ENCODE measurements at regions not wholly inside any gene's neighbourhood (a gene's known extent, or its start where the extent isn't known, plus 50 kb on each side); places are given as distances from the start of the nearest gene placed in this dataset.

GRCh38 chr10:111234234-111234913 lies 157.5 kb downstream of the ADRA2A start:
- 86 to 87% methylated on average over 5 of the region's 5 CpGs for WGBS, 2 donors
- Histone ChIP-seq H3K9me3 (no peaks in the 10 kb centered on the region), H3K4me3 (no peak overlapping the region), H3K27me3 (peaks cover 0 to 5% (median 0%) of the 10 kb centered on the region in 3 donors), H3K36me3 (no peaks in the 10 kb centered on the region), H3K27ac (no peak overlapping the region), H3K4me1 (no peaks in the 10 kb centered on the region)
- no peak for TF ChIP-seq POLR2A (IDR thresholded peaks at IDR 0.05)
- TF ChIP-seq, protein P1, sequence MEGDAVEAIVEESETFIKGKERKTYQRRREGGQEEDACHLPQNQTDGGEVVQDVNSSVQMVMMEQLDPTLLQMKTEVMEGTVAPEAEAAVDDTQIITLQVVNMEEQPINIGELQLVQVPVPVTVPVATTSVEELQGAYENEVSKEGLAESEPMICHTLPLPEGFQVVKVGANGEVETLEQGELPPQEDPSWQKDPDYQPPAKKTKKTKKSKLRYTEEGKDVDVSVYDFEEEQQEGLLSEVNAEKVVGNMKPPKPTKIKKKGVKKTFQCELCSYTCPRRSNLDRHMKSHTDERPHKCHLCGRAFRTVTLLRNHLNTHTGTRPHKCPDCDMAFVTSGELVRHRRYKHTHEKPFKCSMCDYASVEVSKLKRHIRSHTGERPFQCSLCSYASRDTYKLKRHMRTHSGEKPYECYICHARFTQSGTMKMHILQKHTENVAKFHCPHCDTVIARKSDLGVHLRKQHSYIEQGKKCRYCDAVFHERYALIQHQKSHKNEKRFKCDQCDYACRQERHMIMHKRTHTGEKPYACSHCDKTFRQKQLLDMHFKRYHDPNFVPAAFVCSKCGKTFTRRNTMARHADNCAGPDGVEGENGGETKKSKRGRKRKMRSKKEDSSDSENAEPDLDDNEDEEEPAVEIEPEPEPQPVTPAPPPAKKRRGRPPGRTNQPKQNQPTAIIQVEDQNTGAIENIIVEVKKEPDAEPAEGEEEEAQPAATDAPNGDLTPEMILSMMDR (IDR thresholded peaks at IDR 0.05): no peak
- TF ChIP-seq POLR2AphosphoS5 (IDR thresholded peaks at IDR 0.05): no peak
- TF ChIP-seq EP300 (IDR thresholded peaks at IDR 0.05): no peak
- DNase-seq: no peak
- intact Hi-C loops (cut with DNase I): no loop called here

GRCh38 chr10:111234914-111235302 lies 158.1 kb downstream of the ADRA2A start:
- DNase-seq: no peak
- no peaks in the 10 kb centered on the region for H3K4me1 ChIP-seq
- WGBS, 2 donors: 59 to 67% methylated on average over 2 of the region's 2 CpGs
- peaks cover 0 to 5% (median 0%) of the 10 kb centered on the region in 3 donors for H3K27me3 ChIP-seq
- intact Hi-C loops (cut with DNase I): no loop called here
- no peak overlapping the region for H3K4me3 ChIP-seq
- no peaks in the 10 kb centered on the region for H3K9me3 ChIP-seq
- no peak for TF ChIP-seq POLR2AphosphoS5 (IDR thresholded peaks at IDR 0.05)
- TF ChIP-seq POLR2A (IDR thresholded peaks at IDR 0.05): no peak
- TF ChIP-seq EP300 (IDR thresholded peaks at IDR 0.05): no peak
- H3K27ac ChIP-seq: no peak overlapping the region
- H3K36me3 ChIP-seq: no peaks in the 10 kb centered on the region

GRCh38 chr10:111240348-111240747 lies 163.5 kb downstream of the ADRA2A start:
- H3K27ac ChIP-seq: no peak overlapping the region

GRCh38 chr10:111243126-111243525 lies 166.3 kb downstream of the ADRA2A start:
- Histone ChIP-seq H3K4me3 (no peak overlapping the region), H3K27me3 (no peaks in the 10 kb centered on the region), H3K36me3 (no peaks in the 10 kb centered on the region), H3K4me1 (peaks cover 0 to 5% (median 0%) of the 10 kb centered on the region in 4 donors), H3K9me3 (no peaks in the 10 kb centered on the region), H3K27ac (no peak overlapping the region)
- DNase-seq: no peak
- 69 to 94% methylated on average over 3 of the region's 3 CpGs for WGBS, 2 donors
- intact Hi-C loops (cut with DNase I): no loop called here
- TF ChIP-seq, protein P1 (IDR thresholded peaks at IDR 0.05): no peak
- no peak for TF ChIP-seq POLR2A (IDR thresholded peaks at IDR 0.05)
- no peak for TF ChIP-seq POLR2AphosphoS5 (IDR thresholded peaks at IDR 0.05)
- TF ChIP-seq EP300 (IDR thresholded peaks at IDR 0.05): no peak

More at GRCh38 chr10:111240348-111240747, 163.5 kb downstream of the ADRA2A start:
- intact Hi-C loops (cut with DNase I): no loop called here
- Histone ChIP-seq H3K9me3 (no peaks in the 10 kb centered on the region), H3K4me3 (no peak overlapping the region), H3K36me3 (no peaks in the 10 kb centered on the region), H3K27me3 (no peaks in the 10 kb centered on the region), H3K4me1 (no peaks in the 10 kb centered on the region)
- whole genome bisulfite sequencing, 2 donors: 86 to 92% methylated on average over 1 of the region's 1 CpG
- no peak for TF ChIP-seq EP300 (IDR thresholded peaks at IDR 0.05)
- no peak for TF ChIP-seq POLR2A (IDR thresholded peaks at IDR 0.05)
- no peak for TF ChIP-seq POLR2AphosphoS5 (IDR thresholded peaks at IDR 0.05)
- TF ChIP-seq, protein P1 (IDR thresholded peaks at IDR 0.05): no peak
- DNase-seq: no peak

DNA sequence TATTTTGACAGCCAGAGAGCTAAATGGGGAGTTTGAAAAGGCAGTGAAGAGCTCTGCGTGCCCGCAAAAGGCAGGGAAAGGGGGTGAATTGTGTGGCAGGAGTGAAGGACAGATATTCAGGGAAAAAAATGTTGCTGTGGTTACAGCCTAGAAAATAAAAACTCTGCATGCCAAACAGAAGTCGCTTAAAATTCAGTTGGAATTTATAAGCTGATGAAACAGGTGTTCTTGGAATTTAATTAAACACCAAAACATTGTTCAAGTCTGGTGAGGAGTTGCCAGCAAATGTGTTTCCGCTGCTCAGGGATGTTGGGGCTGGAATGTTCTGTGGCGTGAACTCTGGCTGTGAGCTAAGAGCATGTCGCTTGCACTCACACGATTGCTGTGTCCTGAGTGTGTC lies 169.3 kb downstream of the ADRA2A start:
- no peak overlapping the region for H3K27ac ChIP-seq
- H3K27me3 ChIP-seq: no peaks in the 10 kb centered on the region
- WGBS, 2 donors: 76 to 79% methylated on average over 7 of the region's 7 CpGs
- no peaks in the 10 kb centered on the region for H3K36me3 ChIP-seq
- no peak for TF ChIP-seq POLR2AphosphoS5 (IDR thresholded peaks at IDR 0.05)
- TF ChIP-seq, protein P1 (IDR thresholded peaks at IDR 0.05): no peak
- TF ChIP-seq POLR2A (IDR thresholded peaks at IDR 0.05): no peak
- no peak for TF ChIP-seq EP300 (IDR thresholded peaks at IDR 0.05)
- intact Hi-C loops (cut with DNase I): no loop called here
- peaks cover 0 to 5% (median 0%) of the 10 kb centered on the region in 4 donors for H3K4me1 ChIP-seq
- no peaks in the 10 kb centered on the region for H3K9me3 ChIP-seq
- H3K4me3 ChIP-seq: no peak overlapping the region
- no peak for DNase-seq

Measured in sigmoid colon (tissue), 6 donors.